Suprapubic skin (tissue), 4 donors: ENCODE measurements at regions not wholly inside any gene's neighbourhood (a gene's known extent, or its start where the extent isn't known, plus 50 kb on each side); places are given as distances from the start of the nearest gene placed in this dataset.

ENCODE experiments used
- DNase-seq, 2 donors: peaks; one replicate each; pipeline ENCODE4 v3.0.0-alpha.2; 2019; ENCODE audit warnings: low spot score in 2 of 2
- H3K27ac ChIP-seq: fragments of 200-600 bp; sonication (generic); one replicate; pipeline ENCODE4 v1.5.1; 2019
- H3K27me3 ChIP-seq: fragments of 200-600 bp; sonication (generic); one replicate; pipeline ENCODE4 v1.5.1; 2019
- H3K36me3 ChIP-seq: fragments of 200-600 bp; sonication (generic); one replicate; pipeline ENCODE4 v1.5.1; 2019
- H3K4me1 ChIP-seq: fragments of 200-600 bp; sonication (generic); one replicate; pipeline ENCODE4 v1.5.1; 2019
- H3K4me3 ChIP-seq: fragments of 200-600 bp; sonication (generic); one replicate; pipeline ENCODE4 v1.5.1; 2019; ENCODE audit warnings: mild to moderate bottlenecking
- H3K9me3 ChIP-seq: fragments of 200-600 bp; sonication (generic); one replicate; pipeline ENCODE4 v1.5.1; 2019
- CTCF ChIP-seq, 2 donors: fragments of 200-600 bp in 1 of 2; fragments of 450-650 bp in 1 of 2; sonication (generic) in 1 of 2; IDR thresholded peaks; one replicate each; pipeline ENCODE4 v1.5.1; 2016 to 2019; ENCODE audit warnings: antibody characterized with exemption in 2 of 2, mild to moderate bottlenecking in 1 of 2, moderate library complexity in 1 of 2
- EP300 ChIP-seq: sonication (generic); formaldehyde crosslinking; IDR thresholded peaks from one replicate; pipeline ENCODE4 v1.6.1; 2017; ENCODE audit warnings: antibody characterized with exemption
- POLR2A ChIP-seq, 2 donors: fragments of 450-650 bp; IDR thresholded peaks; one replicate each; pipeline ENCODE4 v1.6.1; 2017; ENCODE audit warnings: antibody characterized with exemption in 2 of 2, mild to moderate bottlenecking in 2 of 2, moderate library complexity in 2 of 2
- POLR2AphosphoS5 ChIP-seq, 3 donors: sonication (generic); formaldehyde crosslinking; IDR thresholded peaks; one replicate each; pipeline ENCODE4 v1.6.1; 2017; ENCODE audit warnings: antibody characterized with exemption in 3 of 3
- WGBS: methylation state at CpG from one replicate; pipeline ENCODE4 v1.1.5; 2018; 5-methylcytosine and 5-hydroxymethylcytosine counted together

- H3K36me3 ChIP-seq, result no peaks in the 10 kb centered on the region
- no peak overlapping the region for H3K27ac ChIP-seq
- peaks cover 19% of the 10 kb centered on the region for H3K4me1 ChIP-seq
- no peak for DNase-seq
- WGBS, result 96% methylated on average over 12 of the region's 13 CpGs
- H3K9me3 ChIP-seq, result no peaks in the 10 kb centered on the region
- TF ChIP-seq POLR2AphosphoS5 (IDR thresholded peaks at IDR 0.05) (no peak), POLR2A (IDR thresholded peaks at IDR 0.05) (no peak)
- H3K4me3 ChIP-seq, result no peak overlapping the region
- H3K27me3 ChIP-seq, result no peaks in the 10 kb centered on the region
These were observed 137.2 kb upstream of the NCOR2 start for GRCh38 chr12:124704619-124705018.

DNA sequence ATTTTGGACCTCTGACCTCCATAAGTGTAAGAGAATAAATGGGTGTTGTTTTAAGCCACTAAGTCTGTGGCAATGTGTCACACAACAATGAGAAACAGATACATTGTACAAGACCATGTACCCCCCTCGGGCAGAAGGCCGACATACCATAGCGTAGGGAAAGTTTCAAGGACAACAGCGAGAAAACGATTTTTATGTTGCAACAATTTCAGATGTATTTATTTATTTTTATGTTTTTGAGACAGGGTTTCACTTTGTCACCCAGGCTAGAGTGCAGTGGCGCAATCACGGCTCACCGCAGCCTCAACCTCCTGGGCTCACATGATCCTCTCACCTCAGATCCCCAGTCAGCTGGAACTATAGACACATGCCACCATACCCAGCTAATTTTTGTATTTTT lies 136.4 kb upstream of the NCOR2 start:
- peaks cover 26% of the 10 kb centered on the region for H3K4me1 ChIP-seq
- H3K36me3 ChIP-seq, result no peaks in the 10 kb centered on the region
- H3K4me3 ChIP-seq, result no peak overlapping the region
- DNase-seq, result no peak
- no peaks in the 10 kb centered on the region for H3K27me3 ChIP-seq
- no peak overlapping the region for H3K27ac ChIP-seq
- no peaks in the 10 kb centered on the region for H3K9me3 ChIP-seq
- TF ChIP-seq EP300 (no peak), POLR2A (IDR thresholded peaks at IDR 0.05) (no peak), POLR2AphosphoS5 (IDR thresholded peaks at IDR 0.05) (no peak), CTCF (IDR thresholded peaks at IDR 0.05) (no peak)
- 89% methylated on average over 8 of the region's 8 CpGs for WGBS

DNA sequence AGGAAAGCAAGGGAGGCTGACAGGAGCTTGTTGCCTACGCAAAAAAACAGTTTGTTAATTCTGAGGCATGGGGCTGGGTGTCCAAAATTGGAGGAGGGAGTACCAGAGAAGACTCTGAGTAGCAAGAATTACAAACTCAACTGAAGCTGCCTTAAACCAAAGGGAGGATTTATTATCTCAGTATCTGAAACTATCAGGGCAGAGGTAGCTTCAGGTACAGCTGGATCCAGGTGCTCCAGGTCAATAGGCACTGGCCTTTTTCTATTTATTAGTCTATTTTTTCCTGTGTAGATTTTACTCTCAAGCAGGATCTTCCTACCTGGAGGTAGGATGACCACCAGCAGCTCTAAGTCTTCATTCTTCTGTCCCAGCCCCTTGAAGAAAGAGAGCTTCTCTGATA lies 135.3 kb upstream of the NCOR2 start:
- H3K27me3 ChIP-seq, result no peaks in the 10 kb centered on the region
- 97% methylated on average over 1 of the region's 1 CpG for WGBS
- TF ChIP-seq EP300 (no peak), CTCF (IDR thresholded peaks at IDR 0.05) (no peak), POLR2AphosphoS5 (IDR thresholded peaks at IDR 0.05) (no peak), POLR2A (IDR thresholded peaks at IDR 0.05) (no peak)
- H3K9me3 ChIP-seq, result no peaks in the 10 kb centered on the region
- no peak for DNase-seq
- H3K4me1 ChIP-seq, result peaks cover 28% of the 10 kb centered on the region
- no peaks in the 10 kb centered on the region for H3K36me3 ChIP-seq
- no peak overlapping the region for H3K4me3 ChIP-seq
- no peak overlapping the region for H3K27ac ChIP-seq

GRCh38 chr12:124700810-124701592 lies 133.6 kb upstream of the NCOR2 start:
- H3K27me3 ChIP-seq, result no peaks in the 10 kb centered on the region
- no peak overlapping the region for H3K4me3 ChIP-seq
- H3K36me3 ChIP-seq, result no peaks in the 10 kb centered on the region
- DNase-seq, result no peak
- no peak for TF ChIP-seq POLR2A (IDR thresholded peaks at IDR 0.05)
- TF ChIP-seq CTCF (IDR thresholded peaks at IDR 0.05), result no peak
- no peak for TF ChIP-seq POLR2AphosphoS5 (IDR thresholded peaks at IDR 0.05)
- no peak for TF ChIP-seq EP300
- no peaks in the 10 kb centered on the region for H3K9me3 ChIP-seq
- H3K27ac ChIP-seq, result peak overlapping the region; percentile 50
- peaks cover 34% of the 10 kb centered on the region for H3K4me1 ChIP-seq
- WGBS, result 64% methylated on average over 10 of the region's 17 CpGs

DNA sequence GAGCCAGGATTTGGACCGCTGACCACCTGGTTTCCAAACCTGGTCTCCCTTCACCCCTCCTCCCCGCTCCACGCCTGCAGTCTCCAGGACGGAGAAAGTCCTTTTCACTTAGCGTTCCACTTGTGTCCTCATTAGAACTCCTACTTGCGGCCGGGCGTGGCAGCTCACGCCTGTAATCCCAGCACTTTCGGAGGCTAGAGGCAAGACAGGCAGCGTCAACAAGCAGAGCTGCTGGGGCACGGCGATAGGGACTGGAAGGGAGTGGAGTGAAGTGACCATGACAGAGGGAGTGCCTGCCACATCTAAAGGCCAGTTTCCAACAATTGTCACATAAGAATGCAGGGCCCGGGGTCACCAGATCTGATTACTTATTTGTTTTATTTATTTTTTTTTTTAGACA lies 132.5 kb upstream of the NCOR2 start:
- DNase-seq, result no peak
- Histone ChIP-seq H3K27me3 (no peaks in the 10 kb centered on the region), H3K27ac (peak overlapping the region; percentile 50), H3K4me1 (peaks cover 41% of the 10 kb centered on the region), H3K4me3 (no peak overlapping the region), H3K9me3 (no peaks in the 10 kb centered on the region), H3K36me3 (no peaks in the 10 kb centered on the region)
- no peak for TF ChIP-seq CTCF (IDR thresholded peaks at IDR 0.05)
- WGBS, result 64% methylated on average over 14 of the region's 14 CpGs

- peak overlapping the region; percentile 36 for H3K27ac ChIP-seq
- H3K9me3 ChIP-seq, result no peaks in the 10 kb centered on the region
- H3K27me3 ChIP-seq, result no peaks in the 10 kb centered on the region
- peaks cover 48% of the 10 kb centered on the region for H3K4me1 ChIP-seq
- no peak for TF ChIP-seq CTCF (IDR thresholded peaks at IDR 0.05)
- TF ChIP-seq POLR2AphosphoS5 (IDR thresholded peaks at IDR 0.05), result no peak
- TF ChIP-seq POLR2A (IDR thresholded peaks at IDR 0.05), result no peak
- no peak for TF ChIP-seq EP300
- WGBS, result 74% methylated on average over 6 of the region's 6 CpGs
- no peak for DNase-seq
- H3K36me3 ChIP-seq, result no peaks in the 10 kb centered on the region
- H3K4me3 ChIP-seq, result no peak overlapping the region
These were observed 131.5 kb upstream of the NCOR2 start for GRCh38 chr12:124698998-124699305.
